GM21528 (cell line): ENCODE measurements at regions not wholly inside any gene's neighbourhood (a gene's known extent, or its start where the extent isn't known, plus 50 kb on each side); places are given as distances from the start of the nearest gene placed in this dataset.
"Not testable (repeated sequence)": the region's sequence is repeated elsewhere in the genome, so short reads cannot be mapped to it uniquely, and the experiment has no call there.

Source experiments
- ATAC-seq: cut with Tn5 transposase; IDR thresholded peaks from one replicate; pipeline ENCODE4 v1.9.1; 2021; ENCODE audit warnings: mild to moderate bottlenecking, moderate library complexity; ENCODE audit not compliant: unreplicated experiment, low FRiP score

DNA sequence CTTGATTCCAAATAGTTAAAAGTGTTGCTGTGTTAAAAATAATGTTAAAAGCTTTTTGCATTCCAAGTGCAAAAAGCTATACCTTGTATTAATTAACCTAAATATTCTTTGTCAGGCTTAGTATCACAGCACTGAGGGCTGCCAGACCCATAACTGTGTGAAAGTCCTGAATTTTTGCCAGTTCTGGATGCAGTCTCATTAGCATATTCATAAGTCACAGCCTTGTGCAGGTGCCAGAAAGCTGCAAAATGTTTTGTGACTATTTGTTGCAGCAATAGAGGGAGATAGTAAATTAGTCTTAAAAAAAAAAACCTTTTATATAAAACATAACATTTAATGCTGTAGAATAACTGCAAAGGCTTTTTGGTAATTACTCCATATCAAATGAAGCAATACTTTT, 56.6 kb downstream of the SLITRK1 start:
- ATAC-seq, result no peak

DNA sequence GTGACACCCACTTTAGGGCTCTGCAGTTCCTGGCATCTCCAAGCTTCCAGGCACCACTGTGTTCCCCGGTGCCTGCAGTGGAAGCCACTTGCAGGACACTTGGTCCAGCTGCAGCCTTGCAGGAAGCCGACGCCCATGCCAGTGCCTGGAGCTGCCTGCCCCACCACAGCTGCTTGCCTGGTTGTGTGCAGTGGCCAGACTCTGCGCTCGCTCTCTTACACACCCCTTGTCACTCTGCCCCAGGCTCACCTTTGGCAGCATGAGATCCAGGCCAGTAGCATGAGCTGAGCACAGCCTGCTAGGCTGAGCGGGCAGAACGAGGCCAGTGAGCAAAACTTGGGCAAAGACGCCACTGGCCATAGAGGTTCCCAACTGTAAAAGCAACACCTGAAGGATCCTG, 57.7 kb downstream of the SLITRK1 start:
- no peak for ATAC-seq

DNA sequence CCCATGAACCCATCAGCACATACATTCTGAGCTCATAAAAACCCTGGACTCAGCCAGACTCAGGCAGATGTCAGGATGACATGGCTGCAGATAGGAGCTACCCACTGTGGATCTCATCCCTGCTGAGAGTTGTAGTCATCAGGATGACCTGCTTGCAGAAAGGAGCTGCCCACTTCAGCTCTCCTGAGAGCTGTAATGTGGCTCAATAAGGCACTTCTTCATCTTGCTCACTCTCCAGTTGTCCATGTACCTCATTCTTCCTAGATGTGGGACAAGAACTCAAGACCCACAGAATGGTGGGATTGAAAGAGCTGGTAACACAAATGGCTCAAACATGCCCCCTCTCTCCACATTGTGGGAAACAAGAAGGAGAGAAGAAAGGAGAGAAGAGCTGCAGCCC, 58.2 kb downstream of the SLITRK1 start:
- ATAC-seq, result no peak

DNA sequence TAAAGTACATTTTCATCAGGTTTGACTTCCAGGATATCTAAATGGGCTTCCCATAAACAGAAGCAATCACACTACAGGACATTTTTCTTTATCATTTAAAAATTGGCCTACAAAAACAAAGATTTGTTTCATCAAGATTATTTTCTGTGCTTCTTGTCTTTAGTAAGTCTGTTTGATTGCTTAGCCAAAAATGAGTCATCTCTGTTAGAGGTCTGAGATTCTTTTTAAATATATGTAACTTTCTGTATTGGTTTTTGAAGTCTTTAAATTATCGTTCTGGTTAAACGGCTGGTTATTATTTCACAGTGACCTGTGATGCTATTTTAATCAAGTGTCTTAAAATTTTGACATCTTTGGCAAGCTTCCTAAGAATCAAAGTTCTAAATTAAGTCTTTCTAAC, 62.7 kb downstream of the SLITRK1 start:
- no peak for ATAC-seq

DNA sequence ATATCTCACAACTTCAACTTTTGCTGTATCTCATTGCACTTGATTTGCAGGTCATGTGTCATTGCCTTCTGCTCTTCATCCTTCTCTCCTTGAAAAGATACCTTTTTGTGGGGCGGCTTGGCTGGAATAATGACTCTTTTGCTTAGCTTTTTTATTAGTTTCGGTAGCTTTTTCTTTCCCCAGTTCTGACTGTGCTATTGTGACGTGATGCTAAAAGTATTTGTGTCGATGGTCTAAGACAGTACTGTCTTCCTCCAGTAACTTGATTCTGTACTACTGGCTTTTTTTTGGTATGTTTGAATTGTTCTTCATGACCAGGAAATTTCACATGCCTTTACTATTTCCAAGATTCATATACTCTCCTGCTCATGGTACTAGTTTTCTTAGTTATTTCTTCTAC, 63.1 kb downstream of the SLITRK1 start:
- no peak for ATAC-seq

DNA sequence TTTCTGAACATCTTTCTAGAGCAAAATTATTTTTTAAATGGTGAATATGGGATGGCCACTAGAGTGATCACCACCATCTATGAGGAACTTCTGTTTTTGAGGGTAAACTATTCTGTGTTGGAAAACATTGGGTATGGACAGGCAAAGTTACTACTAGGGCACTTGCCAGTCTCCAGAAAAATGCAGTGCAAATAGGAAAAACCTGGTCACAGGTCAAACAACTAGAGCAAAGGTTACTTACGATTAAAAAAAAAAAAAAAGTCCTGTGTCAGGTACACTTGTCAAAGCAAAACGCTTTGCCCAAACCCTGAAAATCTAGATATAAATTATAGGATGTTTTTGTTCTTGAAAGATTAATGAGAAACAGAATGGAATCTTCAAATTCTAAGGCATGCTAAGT, 66.2 kb downstream of the SLITRK1 start:
- no peak for ATAC-seq

DNA sequence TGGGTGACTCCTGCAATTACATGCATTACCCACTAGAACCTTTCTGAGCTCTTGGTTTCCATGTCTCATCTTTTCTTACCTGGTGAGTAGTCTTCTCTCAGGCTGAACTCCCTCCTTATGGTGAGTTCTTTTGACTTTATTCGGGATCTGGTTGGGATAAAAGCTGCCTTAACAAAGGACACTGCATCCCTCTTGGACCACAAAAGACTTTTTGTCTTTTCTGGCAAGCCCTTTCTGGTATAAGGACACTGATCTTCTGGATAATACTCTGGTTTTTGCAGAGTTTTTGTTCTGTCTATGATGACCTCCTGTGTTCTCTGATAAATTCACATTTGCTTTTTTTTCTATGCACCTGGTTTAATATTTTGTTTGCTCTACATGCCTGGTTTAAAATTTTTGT, 66.7 kb downstream of the SLITRK1 start:
- ATAC-seq, result no peak

DNA sequence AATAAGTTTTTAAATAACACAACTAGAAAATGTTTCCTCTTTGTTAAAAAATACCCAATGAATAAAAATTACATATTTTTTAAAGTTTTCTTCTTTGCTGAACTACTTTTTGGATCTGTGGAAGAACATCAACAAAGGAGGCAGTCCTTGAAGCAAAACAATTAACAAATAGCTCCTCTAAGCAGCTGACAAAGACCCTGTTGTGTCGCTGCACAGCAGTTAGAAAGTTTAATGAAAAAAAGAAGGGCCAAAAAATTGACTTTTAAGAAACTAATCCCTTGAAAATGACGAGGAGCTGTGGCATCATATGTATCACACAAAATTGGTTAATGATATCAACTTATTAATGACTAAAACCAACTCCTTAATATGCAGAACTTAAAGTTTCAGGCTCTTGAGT, 72.1 kb downstream of the SLITRK1 start:
- no peak for ATAC-seq

DNA sequence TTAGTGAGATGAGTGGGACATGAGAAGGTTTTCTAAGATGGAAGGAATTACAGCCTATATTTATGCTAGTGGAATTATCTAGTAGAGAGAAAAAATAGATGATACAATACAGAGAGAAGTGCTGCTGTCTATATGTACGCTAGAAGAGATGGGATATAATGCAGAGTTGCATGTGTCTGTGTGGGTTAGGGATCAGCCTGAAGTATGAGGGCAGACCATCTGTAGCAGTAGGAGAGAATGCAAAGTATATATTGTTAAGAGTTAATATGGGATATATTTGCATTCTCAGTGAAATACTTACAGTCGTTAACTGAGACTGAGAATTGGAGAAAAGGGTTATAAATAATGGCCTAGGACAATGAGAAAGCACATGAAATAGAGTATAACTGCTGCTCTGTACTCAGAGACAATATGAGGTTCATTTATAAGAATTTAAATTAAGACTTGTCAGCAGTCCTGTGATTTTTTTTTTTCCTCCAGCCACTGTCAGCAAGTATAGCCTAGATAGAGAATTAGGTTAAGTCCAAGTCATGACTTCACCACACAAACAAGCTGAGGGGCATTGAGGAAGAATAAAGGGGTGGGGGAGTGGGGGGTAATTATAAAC, 77.8 kb downstream of the SLITRK1 start:
- no peak for ATAC-seq

DNA sequence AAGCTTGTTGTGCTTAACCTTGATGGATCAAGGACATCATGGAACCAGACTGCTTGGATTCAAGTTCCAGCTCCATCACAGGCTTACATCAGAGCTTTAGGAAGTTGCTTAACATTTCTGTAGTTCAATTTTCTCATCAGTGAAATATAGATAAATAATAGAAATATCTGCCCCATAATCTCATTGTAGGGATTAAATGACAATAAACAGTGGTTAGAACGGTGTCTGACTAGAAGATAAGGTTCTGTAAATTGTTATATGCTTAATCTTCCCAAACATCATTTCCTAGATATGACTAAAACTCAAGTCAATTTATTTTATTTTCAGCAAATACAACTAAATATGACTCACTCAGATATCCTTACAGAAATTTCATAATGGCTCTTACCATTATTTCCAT, 83.5 kb downstream of the SLITRK1 start:
- ATAC-seq, result no peak

DNA sequence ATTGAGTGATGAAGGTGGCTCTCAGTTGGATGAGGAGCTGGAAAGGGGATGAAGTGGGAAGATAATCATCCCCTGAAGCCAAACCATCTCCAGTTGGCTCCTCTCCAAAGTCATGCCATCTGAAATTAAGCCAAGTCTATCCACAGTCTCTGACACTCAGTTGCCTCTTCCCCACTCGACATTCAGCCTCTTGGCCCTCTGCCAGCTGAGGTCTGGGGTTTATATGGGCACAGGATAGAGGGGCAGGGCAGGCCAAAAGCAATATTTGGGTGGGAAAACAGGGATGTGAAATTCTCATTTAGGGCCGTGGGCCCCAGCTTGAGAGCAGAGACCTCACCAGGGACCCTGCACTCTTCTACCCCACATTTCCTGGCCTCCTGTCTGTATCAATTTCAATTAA, 85.9 kb downstream of the SLITRK1 start:
- ATAC-seq, result no peak

DNA sequence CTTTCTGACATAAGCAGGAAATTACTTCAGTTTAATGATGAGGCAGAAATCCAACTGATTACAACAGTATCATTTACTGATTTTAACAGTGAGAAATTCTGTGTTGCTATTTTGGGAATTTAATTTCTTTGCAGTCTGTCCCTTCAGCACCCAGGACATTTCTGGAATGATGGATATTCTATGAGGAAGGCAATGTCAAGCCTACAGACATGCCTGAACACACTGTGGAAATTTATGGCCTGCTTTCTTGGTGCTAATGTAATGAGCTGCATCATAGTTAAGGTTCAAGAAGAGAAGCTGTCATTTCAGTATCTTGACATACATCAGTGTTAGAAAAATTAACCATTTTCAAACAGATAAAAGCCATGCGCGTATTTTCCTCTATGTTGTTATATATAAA, 87.7 kb downstream of the SLITRK1 start:
- ATAC-seq, result no peak

DNA sequence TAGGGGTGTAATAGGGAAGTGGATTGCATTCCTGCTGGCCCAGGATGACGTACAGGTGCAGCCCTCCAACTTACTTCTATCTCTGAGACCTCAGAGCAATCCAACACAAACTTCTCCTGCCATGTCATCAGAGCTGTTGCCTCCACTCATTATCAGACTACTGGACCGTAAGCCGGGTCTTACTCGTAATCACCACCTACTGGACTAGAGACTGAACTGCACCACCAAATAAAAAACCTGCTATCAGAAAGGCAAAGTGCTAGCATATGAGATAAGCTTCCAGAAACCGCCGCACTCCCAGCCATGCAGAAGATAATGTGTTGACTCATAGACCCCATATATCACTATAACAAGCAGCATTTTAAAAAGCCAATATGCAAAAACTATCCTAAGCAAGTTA, 102.0 kb downstream of the SLITRK1 start:
- no peak for ATAC-seq

DNA sequence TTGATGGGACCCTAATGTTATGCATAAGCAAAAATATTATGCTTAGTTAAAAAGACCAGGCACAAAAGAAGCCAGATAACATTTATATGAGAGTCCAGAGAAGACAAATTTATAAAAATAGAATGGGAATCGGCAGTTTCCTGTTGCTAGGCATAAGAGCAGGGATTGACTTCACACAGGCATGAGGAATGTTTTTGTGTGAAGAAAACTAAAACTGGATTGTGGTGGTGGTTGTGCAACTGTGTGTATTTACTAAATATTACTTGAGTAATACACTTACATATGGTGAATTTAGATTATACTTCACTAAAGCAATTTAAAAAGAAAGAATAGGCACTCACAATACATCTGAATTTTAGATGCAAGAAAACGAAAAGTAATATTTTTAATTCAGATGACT, 108.3 kb downstream of the SLITRK1 start:
- ATAC-seq, result no peak

DNA sequence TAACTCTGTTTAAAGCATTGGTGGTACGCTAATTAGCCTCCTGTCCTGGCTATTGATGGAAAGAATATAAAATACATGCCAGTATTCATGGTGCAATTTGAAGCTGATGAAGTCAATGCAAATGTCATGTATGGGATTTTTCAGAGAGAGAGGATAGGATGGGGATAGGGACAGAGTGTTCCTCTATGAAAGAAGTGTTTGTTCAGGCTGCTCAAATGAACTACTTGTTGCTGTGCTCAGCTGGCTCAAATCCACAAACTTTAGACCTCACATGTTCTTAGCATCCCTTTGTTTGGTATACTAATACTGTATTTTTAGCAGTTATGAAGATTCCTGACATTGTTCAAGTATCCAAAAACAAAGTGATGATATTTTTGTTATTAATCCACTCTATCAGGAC, 116.5 kb downstream of the SLITRK1 start:
- no peak for ATAC-seq

DNA sequence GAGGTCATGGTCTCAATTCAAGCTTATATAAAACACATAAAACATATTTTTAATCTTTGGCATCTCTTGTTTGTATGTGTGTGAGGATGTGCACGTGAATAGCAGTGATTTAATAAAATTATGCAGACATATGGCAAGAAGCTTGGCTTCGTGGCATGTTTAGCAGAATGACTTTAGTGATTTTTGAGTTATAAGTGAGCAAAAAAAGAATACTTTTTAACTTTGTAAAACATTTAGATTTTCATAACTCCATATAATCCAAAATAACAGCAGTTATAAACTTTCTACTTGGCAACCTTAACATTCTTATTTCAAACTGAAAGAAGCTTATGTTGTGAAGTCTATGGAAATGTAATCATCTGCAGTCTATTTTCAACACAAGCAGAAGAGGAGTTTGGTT, 120.6 kb downstream of the SLITRK1 start:
- ATAC-seq, result no peak

DNA sequence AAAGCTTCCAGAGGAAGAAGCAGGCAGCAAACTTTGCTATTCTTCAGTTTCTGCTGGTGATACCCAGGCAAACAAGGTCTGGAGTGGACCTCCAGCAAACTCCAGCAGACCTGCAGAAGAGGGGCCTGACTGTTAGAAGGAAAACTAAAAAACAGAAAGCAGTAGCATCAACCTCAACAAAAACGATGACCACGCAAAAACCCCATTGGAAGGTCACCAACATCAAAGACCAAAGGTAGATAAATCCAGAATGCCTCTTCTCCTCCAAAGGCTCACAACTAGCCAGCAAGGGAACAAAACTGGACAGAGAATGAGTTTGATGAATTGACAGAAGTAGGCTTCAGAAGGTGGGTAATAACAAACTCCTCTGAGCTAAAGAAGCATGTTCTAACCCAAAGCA, 127.1 kb downstream of the SLITRK1 start:
- not testable (repeated sequence) for ATAC-seq

DNA sequence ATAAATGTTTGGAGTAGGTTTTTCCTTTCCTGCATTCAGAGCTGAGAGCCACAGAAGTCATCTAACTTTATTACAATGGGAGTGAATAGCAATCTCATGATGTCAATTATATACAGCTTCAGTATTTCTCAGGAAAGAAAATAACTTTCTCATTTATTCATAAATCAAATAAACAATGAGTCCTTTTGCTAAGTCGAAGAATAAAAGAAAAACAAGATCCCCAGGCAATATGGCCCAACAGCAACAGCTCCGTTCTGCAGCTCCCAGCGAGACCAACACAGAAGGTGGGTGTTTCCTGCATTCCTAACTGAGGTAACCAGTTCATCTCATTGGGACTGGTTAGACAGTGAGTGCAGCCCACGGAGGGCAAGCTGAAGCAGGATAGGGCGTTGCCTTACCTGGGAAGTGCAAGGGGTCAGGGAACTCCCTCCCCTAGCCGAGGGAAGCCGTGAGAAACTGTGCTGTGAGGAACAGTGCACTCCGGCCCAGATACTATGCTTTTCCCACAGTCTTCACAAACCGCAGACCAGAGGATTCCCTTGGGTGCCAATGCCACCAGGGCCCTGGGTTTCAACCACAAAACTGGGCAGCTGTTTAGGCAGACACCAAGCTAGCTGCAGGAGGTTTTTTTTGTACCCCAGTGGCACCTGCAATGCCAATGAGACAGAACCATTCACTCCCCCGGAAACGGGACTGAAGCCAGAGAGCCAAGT, 128.2 kb downstream of the SLITRK1 start:
- ATAC-seq, result no peak

DNA sequence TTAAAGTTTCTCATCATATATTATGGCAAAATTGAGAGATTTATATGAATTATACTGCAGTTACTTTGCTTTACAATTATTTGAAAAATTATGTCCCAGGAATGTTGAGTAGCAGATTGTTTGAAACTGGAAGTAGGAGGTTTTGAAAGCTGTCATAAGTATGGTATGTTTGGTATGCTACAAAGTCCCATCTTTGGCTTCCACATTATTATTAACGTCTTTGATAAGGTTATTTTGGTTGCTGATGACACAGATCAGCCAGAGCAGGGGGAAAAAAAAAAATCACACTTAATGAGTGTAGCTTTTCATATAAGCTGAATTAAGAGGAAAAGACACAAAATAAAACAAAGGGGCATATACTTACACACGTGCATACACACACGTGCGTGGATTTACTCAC, 130.1 kb downstream of the SLITRK1 start:
- ATAC-seq, result no peak

DNA sequence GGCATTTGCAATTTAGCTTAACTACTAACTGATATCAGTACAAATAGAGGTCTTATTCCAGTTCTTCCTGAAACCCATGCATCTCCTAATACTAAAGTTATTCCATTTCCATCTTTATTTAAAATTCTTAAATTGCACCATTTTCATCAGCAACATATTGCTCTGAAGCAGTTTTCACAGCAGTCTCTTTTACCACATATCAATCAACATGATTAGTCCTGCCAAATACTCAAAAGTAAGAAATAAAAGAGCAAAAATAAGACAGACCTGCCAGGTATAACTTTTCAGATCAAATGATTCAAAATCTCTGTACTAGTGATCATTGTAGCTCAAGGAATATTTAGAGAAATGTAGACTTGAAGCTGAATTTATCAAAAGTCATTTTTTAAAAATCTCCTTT, 141.7 kb downstream of the SLITRK1 start:
- ATAC-seq, result no peak

DNA sequence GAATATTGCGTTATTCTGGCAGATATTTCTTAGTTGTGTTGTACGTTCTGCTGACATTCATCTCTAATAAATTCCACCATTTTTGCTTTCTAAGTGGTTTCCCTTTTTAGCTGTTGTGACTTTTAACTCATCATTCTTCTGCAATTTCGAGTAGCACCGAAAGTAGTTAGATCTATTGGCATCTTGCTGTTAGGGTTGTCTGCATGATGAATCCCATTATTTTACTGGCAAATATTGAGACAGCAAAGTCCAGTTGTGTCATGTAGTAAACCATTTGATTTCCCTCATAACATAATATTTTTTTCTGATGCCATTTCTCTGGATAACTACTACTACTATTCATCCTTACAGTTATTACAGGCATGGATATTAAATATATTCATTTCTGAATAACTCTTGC, 143.9 kb downstream of the SLITRK1 start:
- ATAC-seq, result no peak

DNA sequence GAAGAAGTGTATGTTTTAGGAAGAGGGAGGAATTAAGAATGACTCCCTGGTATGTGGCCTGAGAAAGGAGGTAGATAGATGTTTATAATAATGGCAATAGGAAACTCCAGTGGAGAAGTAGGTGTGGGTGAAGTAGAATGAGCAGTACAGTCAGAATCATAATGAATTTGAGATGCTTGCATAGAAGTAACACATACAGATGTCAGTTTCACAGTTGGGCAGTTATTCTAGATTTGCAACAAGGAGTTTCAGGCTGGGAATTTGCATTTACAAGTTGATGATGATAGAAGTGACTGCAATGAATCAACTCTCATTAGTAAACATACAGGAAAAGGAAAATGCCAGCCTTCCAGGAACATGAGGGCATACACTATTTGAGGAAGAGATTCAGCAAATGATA, 149.0 kb downstream of the SLITRK1 start:
- no peak for ATAC-seq

DNA sequence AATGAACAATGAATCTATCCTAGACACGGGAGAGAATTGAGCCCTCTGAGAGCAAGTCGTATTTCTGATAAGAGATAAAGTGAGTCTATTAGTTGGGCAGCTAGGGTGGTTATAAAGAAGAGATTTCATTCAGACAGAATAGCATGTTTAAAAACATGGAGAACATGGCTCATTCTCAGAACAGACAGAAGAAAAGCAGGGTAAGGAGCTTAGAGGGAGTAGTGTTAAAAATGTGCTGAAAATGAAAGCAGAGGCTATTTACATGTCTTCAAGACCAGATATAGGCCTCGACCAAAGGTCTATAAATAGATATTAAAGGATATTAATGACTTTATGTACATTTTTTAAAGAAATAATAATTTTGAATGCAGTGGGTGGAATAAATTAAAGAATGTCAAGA, 149.5 kb downstream of the SLITRK1 start:
- no peak for ATAC-seq
